Spleen (tissue), 11 donors: ENCODE measurements at regions not wholly inside any gene's neighbourhood (a gene's known extent, or its start where the extent isn't known, plus 50 kb on each side); places are given as distances from the start of the nearest gene placed in this dataset.

ENCODE experiments used
- DNase-seq: peaks from one replicate; pipeline ENCODE4 v3.0.0-alpha.2; 2020
- H3K27ac ChIP-seq, 8 donors: fragments of 200-600 bp; sonication (generic) in 7 of 8; 1 replicate in 4 of 8; 2 replicates in 4 of 8; pipeline versions ENCODE4 v1.5.0 to v1.8.0; 2016 to 2021; ENCODE audit warnings: inconsistent platforms in 4 of 8, mild to moderate bottlenecking in 4 of 8, moderate library complexity in 1 of 8
- H3K27me3 ChIP-seq, 7 donors: fragments of 200-600 bp; sonication (generic) in 6 of 7; replicated peaks in 1 of 7; 1 replicate in 4 of 7; 2 replicates in 3 of 7; pipeline versions ENCODE4 v1.5.0 to v1.8.0; 2016 to 2021; ENCODE audit warnings: inconsistent platforms in 3 of 7, mild to moderate bottlenecking in 1 of 7
- H3K36me3 ChIP-seq, 6 donors: fragments of 200-600 bp; sonication (generic) in 5 of 6; 1 replicate in 4 of 6; 2 replicates in 2 of 6; pipeline versions ENCODE4 v1.5.0 to v1.8.0; 2016 to 2021; ENCODE audit warnings: inconsistent platforms in 2 of 6
- H3K4me1 ChIP-seq, 6 donors: fragments of 200-600 bp; sonication (generic) in 5 of 6; 1 replicate in 3 of 6; 2 replicates in 3 of 6; pipeline versions ENCODE4 v1.5.0 to v1.8.0; 2016 to 2021; ENCODE audit warnings: inconsistent platforms in 3 of 6
- H3K4me3 ChIP-seq, 8 donors: fragments of 200-600 bp; sonication (generic) in 7 of 8; 1 replicate in 4 of 8; 2 replicates in 4 of 8; pipeline versions ENCODE4 v1.5.0 to v1.8.0; 2016 to 2021; ENCODE audit warnings: inconsistent platforms in 4 of 8, mild to moderate bottlenecking in 4 of 8, moderate library complexity in 2 of 8
- H3K9me3 ChIP-seq, 8 donors: fragments of 200-600 bp; sonication (generic) in 7 of 8; 1 replicate in 4 of 8; 2 replicates in 4 of 8; pipeline versions ENCODE4 v1.5.0 to v1.8.0; 2016 to 2021; ENCODE audit warnings: inconsistent platforms in 4 of 8
- POLR2A ChIP-seq, 3 donors: fragments of 450-650 bp; IDR thresholded peaks; one replicate each; pipeline ENCODE4 v1.5.1; 2017; ENCODE audit warnings: antibody characterized with exemption in 3 of 3, mild to moderate bottlenecking in 1 of 3
- POLR2AphosphoS5 ChIP-seq, 3 donors: sonication (generic); formaldehyde crosslinking; IDR thresholded peaks; one replicate each; pipeline ENCODE4 v1.5.1; 2017; ENCODE audit warnings: antibody characterized with exemption in 3 of 3
- WGBS, 5 donors: extraction: QIAGEN DNeasy Blood & Tissue Kit in 3 of 5; methylation state at CpG; one replicate each; pipeline versions ENCODE4 v1.1.5 to v1.1.7; 2013 to 2018; 5-methylcytosine and 5-hydroxymethylcytosine counted together
- intact Hi-C: fragments of 100-400 bp; cut with DNase I; formaldehyde crosslinking; loops from one replicate; pipeline ENCODE4 v1.15.0; 2023; ENCODE audit warnings: low total_unique reads
- TF ChIP-seq, protein P1 (sequence below), 11 experiments: fragments of 200-600 bp in 7 of 11; fragments of 450-650 bp in 4 of 11; sonication (generic) in 4 of 11; IDR thresholded peaks in 8 of 11; conservative IDR thresholded peaks in 3 of 11; 1 replicate in 7 of 11; 2 replicates in 4 of 11; pipeline versions ENCODE4 v1.4.0 to v1.8.0; 2016 to 2021; ENCODE audit warnings: antibody characterized with exemption in 11 of 11, inconsistent platforms in 4 of 11, mild to moderate bottlenecking in 1 of 11
- donor health status: healthy with polysubstance abuse.
- donor health status: DM: no; HTN: no; CAD: no; lungs with moderate emphysema.
- donor health status: DM: no; HTN: no; CAD: no.
- donor health status: Bipolar disorder and iron deficiency.
- donor health status: healthy.
- donor health status: DM: no; HTN: no; CAD: no.
- donor health status: DM: yes; HTN: yes; CAD: no.

DNA sequence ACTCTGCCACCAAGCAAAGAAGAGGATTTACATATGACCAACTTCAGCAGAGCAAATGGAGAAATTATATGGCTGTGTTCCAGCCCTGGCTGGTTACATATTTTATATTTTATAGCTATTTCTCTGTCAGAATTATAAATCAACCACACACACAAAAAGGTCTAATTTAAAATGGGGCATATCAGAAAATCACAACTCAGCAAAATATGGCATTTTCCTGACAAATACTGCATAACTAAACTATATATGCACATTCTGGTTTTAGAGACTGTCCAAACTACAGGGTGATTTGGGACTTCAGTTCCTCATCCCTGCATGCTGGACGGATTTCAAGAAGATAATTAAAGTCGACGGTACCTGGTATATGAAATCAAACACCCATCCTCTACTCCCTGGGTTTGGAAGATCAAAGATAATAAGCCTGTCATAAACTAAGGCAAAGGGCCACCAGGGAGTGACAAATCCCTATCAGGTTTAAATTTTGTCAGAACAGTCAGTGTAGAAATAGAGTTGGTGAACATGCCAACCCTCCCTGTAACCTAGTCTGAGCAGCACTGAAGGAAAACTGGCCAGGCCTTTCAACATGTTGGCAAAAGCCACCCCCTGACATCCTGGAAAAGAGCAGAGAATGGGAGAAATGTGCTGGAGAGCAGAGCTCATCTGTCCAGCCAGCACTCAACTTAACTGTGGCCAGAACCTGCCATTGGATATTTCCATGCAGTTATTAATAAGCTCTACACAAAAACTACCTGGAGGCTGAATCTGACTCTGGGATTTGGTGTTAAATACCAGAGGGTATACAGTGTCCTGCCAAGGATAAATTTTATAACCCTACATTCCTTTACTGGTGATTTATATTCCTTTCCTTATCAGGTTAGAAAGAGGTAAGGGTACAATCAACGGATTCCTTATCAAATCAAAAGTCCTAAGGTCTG is 235.7 kb downstream of the ENC1 start:
- 87 to 97% (median 91%) methylated on average over 4 of the region's 4 CpGs for WGBS, 5 donors
- DNase-seq, result no peak

DNA sequence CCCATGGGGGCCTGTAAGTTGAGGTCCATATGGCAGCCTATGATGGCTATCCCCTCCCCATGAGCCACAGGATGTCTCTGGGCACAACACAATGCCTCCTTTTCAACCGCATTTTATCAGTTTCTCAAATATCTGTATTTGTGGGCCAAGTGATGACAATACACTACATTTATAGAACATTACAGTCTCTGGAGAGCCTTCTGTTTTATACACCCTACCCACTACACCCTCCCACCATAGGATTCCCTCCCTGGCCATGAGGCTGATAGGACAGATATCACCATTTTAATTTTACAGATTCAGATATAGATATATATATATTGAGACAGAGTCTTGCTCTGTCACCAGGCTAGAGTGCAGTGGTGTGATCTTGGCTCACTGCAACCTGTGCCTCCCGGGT is 236.8 kb downstream of the ENC1 start:
- Histone ChIP-seq H3K27ac (no peak overlapping the region), H3K4me1 (no peaks in the 10 kb centered on the region), H3K36me3 (no peaks in the 10 kb centered on the region), H3K4me3 (no peak overlapping the region), H3K27me3 (no peaks in the 10 kb centered on the region), H3K9me3 (peaks cover 0 to 4% (median 0%) of the 10 kb centered on the region in 8 donors)
- 85 to 98% (median 93%) methylated on average over 2 of the region's 2 CpGs for WGBS, 5 donors
- no peak for DNase-seq
- intact Hi-C loops, result no loop called here
- TF ChIP-seq, protein P1, sequence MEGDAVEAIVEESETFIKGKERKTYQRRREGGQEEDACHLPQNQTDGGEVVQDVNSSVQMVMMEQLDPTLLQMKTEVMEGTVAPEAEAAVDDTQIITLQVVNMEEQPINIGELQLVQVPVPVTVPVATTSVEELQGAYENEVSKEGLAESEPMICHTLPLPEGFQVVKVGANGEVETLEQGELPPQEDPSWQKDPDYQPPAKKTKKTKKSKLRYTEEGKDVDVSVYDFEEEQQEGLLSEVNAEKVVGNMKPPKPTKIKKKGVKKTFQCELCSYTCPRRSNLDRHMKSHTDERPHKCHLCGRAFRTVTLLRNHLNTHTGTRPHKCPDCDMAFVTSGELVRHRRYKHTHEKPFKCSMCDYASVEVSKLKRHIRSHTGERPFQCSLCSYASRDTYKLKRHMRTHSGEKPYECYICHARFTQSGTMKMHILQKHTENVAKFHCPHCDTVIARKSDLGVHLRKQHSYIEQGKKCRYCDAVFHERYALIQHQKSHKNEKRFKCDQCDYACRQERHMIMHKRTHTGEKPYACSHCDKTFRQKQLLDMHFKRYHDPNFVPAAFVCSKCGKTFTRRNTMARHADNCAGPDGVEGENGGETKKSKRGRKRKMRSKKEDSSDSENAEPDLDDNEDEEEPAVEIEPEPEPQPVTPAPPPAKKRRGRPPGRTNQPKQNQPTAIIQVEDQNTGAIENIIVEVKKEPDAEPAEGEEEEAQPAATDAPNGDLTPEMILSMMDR (IDR thresholded peaks at IDR 0.05 in 8 of 11, conservative IDR thresholded peaks at IDR 0.05 in 3 of 11), result no peak
- TF ChIP-seq POLR2A (IDR thresholded peaks at IDR 0.05) (no peak), POLR2AphosphoS5 (IDR thresholded peaks at IDR 0.05) (no peak)

More for the DNA sequence above, 235.7 kb downstream of the ENC1 start:
- Histone ChIP-seq H3K4me3 (no peak overlapping the region), H3K4me1 (no peaks in the 10 kb centered on the region), H3K27me3 (no peaks in the 10 kb centered on the region), H3K27ac (no peak overlapping the region), H3K9me3 (no peaks in the 10 kb centered on the region), H3K36me3 (no peaks in the 10 kb centered on the region)
- intact Hi-C loops, result no loop called here
- TF ChIP-seq POLR2A (IDR thresholded peaks at IDR 0.05) (no peak), POLR2AphosphoS5 (IDR thresholded peaks at IDR 0.05) (no peak)
- TF ChIP-seq, protein P1 (IDR thresholded peaks at IDR 0.05 in 8 of 11, conservative IDR thresholded peaks at IDR 0.05 in 3 of 11), result no peak

DNA sequence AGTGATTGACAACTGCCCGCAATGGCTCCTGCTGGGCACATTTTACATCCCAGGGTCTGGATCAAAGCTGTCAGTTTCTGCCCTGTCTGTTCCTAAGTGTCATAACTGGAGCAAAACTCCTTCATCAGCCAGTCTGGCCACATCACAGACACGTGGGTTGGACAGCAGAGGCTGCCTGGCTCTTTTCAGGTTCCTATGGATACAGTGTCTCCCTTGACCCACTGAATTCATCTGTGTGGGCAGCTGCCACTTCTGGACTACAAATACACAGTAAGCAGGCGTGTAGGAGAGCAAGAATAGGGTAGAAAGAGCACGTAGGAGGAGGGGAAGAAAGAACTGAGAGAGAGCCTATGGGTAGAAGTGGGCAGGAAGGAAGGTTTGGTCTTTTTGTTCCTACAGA is 238.0 kb downstream of the ENC1 start:
- Histone ChIP-seq H3K27ac (no peak overlapping the region), H3K36me3 (no peaks in the 10 kb centered on the region), H3K4me1 (no peaks in the 10 kb centered on the region), H3K9me3 (peaks cover 0 to 4% (median 0%) of the 10 kb centered on the region in 8 donors), H3K4me3 (no peak overlapping the region), H3K27me3 (no peaks in the 10 kb centered on the region)
- intact Hi-C loops, result no loop called here
- WGBS, 5 donors, result 61 to 70% (median 67%) methylated on average over 4 of the region's 4 CpGs
- no peak for TF ChIP-seq POLR2A (IDR thresholded peaks at IDR 0.05)
- TF ChIP-seq, protein P1 (IDR thresholded peaks at IDR 0.05 in 8 of 11, conservative IDR thresholded peaks at IDR 0.05 in 3 of 11), result no peak
- TF ChIP-seq POLR2AphosphoS5 (IDR thresholded peaks at IDR 0.05), result no peak
- no peak for DNase-seq

DNA sequence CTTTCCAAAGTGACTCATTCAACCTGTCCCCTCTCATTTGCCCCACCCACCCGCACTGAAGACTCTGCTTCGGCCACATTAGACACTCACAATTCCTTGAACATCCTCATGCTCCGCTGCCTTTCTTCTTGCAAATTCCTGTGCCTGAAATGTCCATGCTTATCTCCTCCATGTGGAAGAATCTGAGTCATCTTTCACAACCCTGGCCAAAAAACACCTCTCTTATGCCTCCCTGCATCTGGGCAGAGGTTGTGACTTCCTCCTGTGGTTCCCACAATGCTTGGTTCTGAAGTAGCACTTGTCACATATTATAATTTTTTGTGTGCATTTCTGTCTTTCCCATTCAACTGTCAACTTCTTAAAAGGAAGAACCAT is 238.6 kb downstream of the ENC1 start:
- no peak overlapping the region for H3K4me3 ChIP-seq
- intact Hi-C loops, result no loop called here
- no peaks in the 10 kb centered on the region for H3K4me1 ChIP-seq
- no peaks in the 10 kb centered on the region for H3K36me3 ChIP-seq
- TF ChIP-seq POLR2A (IDR thresholded peaks at IDR 0.05) (no peak), POLR2AphosphoS5 (IDR thresholded peaks at IDR 0.05) (no peak)
- TF ChIP-seq, protein P1 (IDR thresholded peaks at IDR 0.05 in 8 of 11, conservative IDR thresholded peaks at IDR 0.05 in 3 of 11), result no peak
- no peaks in the 10 kb centered on the region for H3K27me3 ChIP-seq
- H3K27ac ChIP-seq, result no peak overlapping the region
- DNase-seq, result no peak
- peaks cover 0 to 4% (median 0%) of the 10 kb centered on the region in 8 donors for H3K9me3 ChIP-seq
- WGBS, 5 donors, result 95 to 99% (median 97%) methylated on average over 3 of the region's 3 CpGs
